Urothelium cell line (cell line): ENCODE measurements at regions not wholly inside any gene's neighbourhood (a gene's known extent, or its start where the extent isn't known, plus 50 kb on each side); places are given as distances from the start of the nearest gene placed in this dataset.

Experiments
- DNase-seq: peaks from one replicate; pipeline ENCODE4 v3.0.0; 2011; ENCODE audit warnings: low spot score, mixed read lengths
- FAIRE-seq: peaks from 2 replicates; lab custom pipeline; 2011; peaks lifted over from hg19 to GRCh38; lab: Jason Lieb, UNC

DNA sequence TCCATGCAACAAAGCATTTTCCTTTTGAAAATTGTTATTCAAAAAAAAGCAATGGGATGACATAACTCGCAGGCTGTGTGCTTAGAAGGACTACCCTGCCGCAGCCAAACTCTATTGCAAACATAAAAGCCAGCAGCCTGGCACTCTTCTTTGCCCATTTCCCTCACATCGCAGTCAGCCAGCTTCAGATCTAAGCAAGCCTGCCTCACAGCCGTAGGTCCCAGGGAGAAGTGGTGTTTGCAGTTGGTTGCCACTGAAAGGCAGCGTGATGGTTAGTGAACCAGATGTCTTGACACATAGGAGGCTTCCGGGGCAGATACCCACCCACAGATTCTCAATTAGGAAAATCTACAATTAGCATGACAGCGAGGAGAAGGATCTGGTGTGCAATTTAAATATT is 655.2 kb downstream of the RNF144A start:
- DNase-seq (no peak), FAIRE-seq (no peak)

GRCh38 chr2:7573166-7573825 is 656.1 kb downstream of the RNF144A start:
- no peak for FAIRE-seq
- DNase-seq: no peak

GRCh38 chr2:7574385-7574784 is 657.2 kb downstream of the RNF144A start:
- DNase-seq (no peak), FAIRE-seq (no peak)

DNA sequence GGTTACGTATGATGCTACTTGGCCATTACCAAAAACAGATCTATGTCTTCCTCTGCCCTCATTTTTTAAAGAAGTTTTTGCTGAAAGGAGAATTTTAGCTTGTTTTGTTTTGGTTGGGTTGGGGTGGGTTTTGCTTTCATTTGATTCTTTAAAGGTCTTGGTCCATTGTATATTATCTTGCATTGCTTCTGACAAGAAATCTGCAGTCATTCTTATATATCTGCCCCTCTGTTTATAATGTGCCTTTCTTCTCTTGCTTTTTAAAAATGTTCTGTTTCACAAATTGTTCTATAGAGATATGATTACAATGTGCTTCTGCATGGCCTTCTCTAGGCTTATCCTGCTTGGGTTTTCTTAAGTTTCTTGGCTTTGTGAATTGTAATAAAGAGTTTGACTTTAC is 660.6 kb downstream of the RNF144A start:
- FAIRE-seq (no peak), DNase-seq (no peak)

GRCh38 chr2:7584017-7584416 is 666.8 kb downstream of the RNF144A start:
- no peak for FAIRE-seq

DNA sequence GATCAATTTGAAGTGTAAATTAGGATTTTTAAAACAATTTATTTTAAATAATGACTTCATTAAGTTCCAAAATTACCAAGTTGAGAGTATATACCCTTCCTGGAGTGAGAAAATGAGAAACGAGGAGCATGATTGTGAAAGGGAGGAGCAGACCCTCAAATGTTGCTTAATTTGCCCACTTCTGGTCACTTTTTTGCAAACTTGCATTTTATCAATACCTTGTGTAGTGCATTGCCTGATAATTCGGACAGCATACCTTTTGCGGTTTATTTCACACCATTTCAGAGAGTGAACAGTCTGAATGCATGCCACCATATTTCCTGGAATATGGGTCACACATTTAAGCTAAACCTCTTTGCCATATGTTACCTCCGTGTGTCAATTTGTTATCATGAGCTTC is 669.7 kb downstream of the RNF144A start:
- DNase-seq (no peak), FAIRE-seq (no peak)

More at GRCh38 chr2:7584017-7584416, 666.8 kb downstream of the RNF144A start:
- no peak for DNase-seq

- FAIRE-seq: no peak
- DNase-seq: no peak
Measured at GRCh38 chr2:7588295-7588694, 671.1 kb downstream of the RNF144A start.

DNA sequence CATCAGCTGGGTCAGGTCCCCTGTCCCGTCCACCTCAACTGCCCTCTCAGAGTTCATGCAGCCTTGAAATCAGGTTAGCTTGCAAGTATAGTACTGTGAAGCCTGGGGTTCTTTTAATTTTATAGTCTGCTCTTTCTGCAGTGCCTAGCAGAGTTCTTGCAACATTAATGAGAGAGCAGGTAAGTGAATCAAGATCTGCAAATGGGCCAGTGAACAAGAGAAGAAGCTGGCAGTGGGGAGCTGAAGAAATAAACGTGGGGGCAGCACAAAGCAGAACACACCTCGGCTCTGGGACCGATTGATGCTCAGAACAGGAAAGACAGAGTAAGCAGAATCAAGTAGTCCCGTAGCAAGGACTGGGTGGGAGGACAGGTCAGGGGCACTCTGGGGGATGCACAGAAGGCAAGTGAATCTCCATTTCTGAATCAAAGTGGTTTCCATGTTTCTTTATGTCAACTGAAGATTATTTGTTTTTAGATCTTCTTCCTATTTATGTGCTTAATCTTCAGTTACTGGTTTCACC is 675.5 kb downstream of the RNF144A start:
- FAIRE-seq (no peak), DNase-seq (no peak)

DNA sequence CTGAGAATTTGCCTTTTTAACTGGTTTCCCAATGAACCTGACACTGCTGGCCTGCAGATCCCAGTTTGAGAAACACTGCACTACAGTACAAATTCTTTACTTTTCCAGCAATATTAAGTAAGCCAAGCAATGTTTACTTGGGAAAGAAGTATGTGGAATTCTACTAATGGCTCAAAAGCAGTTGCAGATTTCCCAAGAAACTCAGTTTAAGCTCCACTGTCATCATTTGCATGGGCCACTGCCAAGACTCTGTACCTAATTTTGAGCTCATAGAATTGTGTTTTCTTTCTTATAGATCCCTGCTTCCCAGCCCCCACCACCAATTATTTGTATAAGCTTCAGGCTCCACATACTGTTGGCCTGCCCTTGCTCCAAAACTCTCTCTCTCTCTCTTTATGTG is 676.1 kb downstream of the RNF144A start:
- FAIRE-seq (no peak), DNase-seq (no peak)

GRCh38 chr2:7594211-7594610 is 677.0 kb downstream of the RNF144A start:
- DNase-seq: no peak
- FAIRE-seq: no peak

DNA sequence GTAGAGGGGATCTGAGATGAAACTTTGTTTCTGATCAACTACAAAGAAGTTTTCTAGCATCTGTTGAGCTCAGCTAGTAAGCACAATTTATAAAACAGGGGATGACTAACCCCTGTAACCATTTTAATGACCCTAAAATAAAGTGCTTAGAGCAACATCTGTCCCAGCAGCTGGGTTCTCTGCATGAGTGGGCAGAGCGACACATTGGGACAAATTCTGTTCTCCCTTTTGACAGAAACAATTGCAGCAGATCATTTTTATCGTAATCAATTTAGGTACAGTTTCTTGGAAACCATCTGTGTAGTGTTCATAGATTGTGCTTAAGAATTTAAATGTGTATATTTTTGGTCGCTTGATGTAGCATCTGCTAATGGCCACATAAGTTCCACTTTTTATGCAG is 678.0 kb downstream of the RNF144A start:
- FAIRE-seq (no peak), DNase-seq (no peak)

DNA sequence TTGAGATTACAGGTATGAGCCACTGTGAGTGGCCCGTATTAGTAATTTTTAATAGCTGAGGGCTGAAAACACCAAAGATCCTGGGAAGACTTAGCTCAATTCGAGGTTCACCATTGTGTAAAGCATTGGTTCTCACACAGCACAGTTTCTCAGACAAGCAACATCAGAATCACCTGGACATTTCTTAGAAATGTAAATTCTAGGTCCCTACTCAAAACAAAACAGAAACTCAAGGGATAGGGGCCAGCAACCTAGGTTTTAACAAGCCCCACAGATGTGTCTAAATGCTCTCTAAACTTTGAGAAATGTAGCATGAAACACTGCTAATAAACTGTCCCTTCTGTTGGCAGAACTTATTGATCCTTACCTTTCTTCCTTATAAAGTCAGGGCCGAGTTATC is 681.2 kb downstream of the RNF144A start:
- DNase-seq: no peak
- FAIRE-seq: no peak

GRCh38 chr2:7599462-7600258 is 682.4 kb downstream of the RNF144A start:
- DNase-seq: no peak
- FAIRE-seq: no peak

GRCh38 chr2:7601990-7602389 is 684.8 kb downstream of the RNF144A start:
- no peak for DNase-seq
- FAIRE-seq: no peak

DNA sequence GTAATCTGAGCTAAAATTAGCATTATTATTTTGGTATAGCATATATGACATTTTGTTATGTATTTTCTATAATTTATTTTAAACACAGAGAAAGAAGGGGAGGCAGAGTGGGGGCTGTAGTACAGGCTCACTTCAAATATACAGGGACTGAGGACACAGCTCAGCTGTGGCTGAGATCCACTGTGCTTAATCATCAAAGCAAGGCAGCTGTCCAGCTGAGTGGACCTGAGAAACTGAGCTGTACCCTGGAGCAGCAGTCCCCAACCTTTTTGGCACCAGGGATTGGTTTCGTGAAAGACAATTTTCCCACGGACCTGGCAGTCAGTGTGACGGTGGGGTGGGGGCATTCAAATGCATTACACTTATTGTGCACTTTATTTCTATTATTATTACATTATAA is 687.2 kb downstream of the RNF144A start:
- no peak for DNase-seq
- no peak for FAIRE-seq

- no peak for DNase-seq
- FAIRE-seq: no peak
Measured at GRCh38 chr2:7607441-7608173, 690.4 kb downstream of the RNF144A start.

DNA sequence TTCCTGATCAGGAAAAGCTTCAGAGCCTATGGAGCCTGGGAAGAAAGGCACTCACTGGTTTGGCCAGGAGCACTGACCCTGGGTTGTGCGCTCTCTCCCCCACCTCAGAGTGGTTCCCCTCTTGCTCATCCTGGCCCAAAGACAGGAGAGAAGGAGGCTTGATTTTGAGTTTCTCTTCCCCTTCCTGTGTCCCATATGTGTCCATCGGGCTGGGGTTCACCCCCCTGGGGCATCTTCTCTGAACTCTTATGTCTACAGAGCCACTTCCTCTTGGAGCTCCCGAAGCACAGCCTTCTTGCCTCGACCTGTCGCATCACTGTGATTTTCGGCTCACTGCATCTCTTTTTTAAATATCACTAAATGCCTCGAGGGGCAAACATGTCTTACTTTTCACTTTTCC is 692.3 kb downstream of the RNF144A start:
- DNase-seq (no peak), FAIRE-seq (no peak)

GRCh38 chr2:7609974-7610373 is 692.8 kb downstream of the RNF144A start:
- FAIRE-seq: no peak
- DNase-seq: no peak

- DNase-seq (no peak), FAIRE-seq (no peak)
Measured at GRCh38 chr2:7611750-7612149, 694.5 kb downstream of the RNF144A start.

- DNase-seq: peak; percentile 43
- FAIRE-seq: no peak
Measured at GRCh38 chr2:7612969-7613368, 695.8 kb downstream of the RNF144A start.

- no peak for DNase-seq
- FAIRE-seq: no peak
Measured at GRCh38 chr2:7613831-7614230, 696.6 kb downstream of the RNF144A start.

GRCh38 chr2:7618031-7618430 is 700.8 kb downstream of the RNF144A start:
- DNase-seq (no peak), FAIRE-seq (no peak)
